IPS-20b (cell line): ENCODE measurements at regions not wholly inside any gene's neighbourhood (a gene's known extent, or its start where the extent isn't known, plus 50 kb on each side); places are given as distances from the start of the nearest gene placed in this dataset.
"Not testable (repeated sequence)": the region's sequence is repeated elsewhere in the genome, so short reads cannot be mapped to it uniquely, and the experiment has no call there.

Experiments
- H3K27ac ChIP-seq: one replicate; pipeline ENCODE4 v1.5.1; 2013; ENCODE audit warnings: low read length
- H3K27me3 ChIP-seq: 2 replicates; pipeline ENCODE4 v1.6.1; 2013; ENCODE audit warnings: mild to moderate bottlenecking, low read length, inconsistent platforms; ENCODE audit not compliant: insufficient read depth
- H3K36me3 ChIP-seq: 2 replicates; pipeline ENCODE4 v1.6.1; 2013; ENCODE audit warnings: low read depth, mild to moderate bottlenecking, inconsistent platforms, low read length, moderate library complexity; ENCODE audit not compliant: insufficient read depth
- H3K4me1 ChIP-seq: 2 replicates; pipeline ENCODE4 v1.6.1; 2013; ENCODE audit warnings: mild to moderate bottlenecking, control low read depth, inconsistent platforms, low read length, moderate library complexity; ENCODE audit not compliant: insufficient read depth
- H3K4me3 ChIP-seq: 2 replicates; pipeline ENCODE4 v1.5.1; 2013; ENCODE audit warnings: mild to moderate bottlenecking, low read length, inconsistent platforms
- H3K9ac ChIP-seq: 2 replicates; pipeline ENCODE4 v1.6.1; 2013; ENCODE audit warnings: low read depth, mild to moderate bottlenecking, inconsistent platforms, low read length, moderate library complexity
- H3K9me3 ChIP-seq: 2 replicates; pipeline ENCODE4 v1.6.1; 2013; ENCODE audit warnings: mild to moderate bottlenecking, low read depth, low read length, inconsistent platforms; ENCODE audit not compliant: insufficient read depth

DNA sequence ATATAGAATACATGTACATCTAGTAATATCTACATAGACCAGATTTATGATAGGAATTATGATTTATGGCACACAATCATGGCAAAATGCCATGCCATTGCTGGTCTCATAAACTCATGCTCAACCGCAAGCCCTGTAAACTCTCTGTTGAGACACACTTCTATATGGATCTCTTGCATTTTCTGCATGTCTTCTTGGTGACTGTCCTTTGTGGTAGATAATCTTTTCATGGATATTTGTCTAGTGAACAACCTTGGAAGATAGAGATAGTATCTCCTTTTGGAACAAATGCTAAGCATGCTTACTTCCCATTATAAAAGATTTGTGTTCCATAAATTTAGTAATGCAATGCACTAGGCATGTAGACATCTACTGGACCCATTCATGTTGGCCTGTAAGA is 328.0 kb downstream of the NAF1 start:
- Histone ChIP-seq H3K27ac (no peak overlapping the region), H3K9ac (no peak overlapping the region), H3K27me3 (no peaks in the 10 kb centered on the region), H3K36me3 (no peaks in the 10 kb centered on the region), H3K4me1 (no peaks in the 10 kb centered on the region), H3K4me3 (no peak overlapping the region), H3K9me3 (no peaks in the 10 kb centered on the region; the same call in 1 of the 2 replicates)

DNA sequence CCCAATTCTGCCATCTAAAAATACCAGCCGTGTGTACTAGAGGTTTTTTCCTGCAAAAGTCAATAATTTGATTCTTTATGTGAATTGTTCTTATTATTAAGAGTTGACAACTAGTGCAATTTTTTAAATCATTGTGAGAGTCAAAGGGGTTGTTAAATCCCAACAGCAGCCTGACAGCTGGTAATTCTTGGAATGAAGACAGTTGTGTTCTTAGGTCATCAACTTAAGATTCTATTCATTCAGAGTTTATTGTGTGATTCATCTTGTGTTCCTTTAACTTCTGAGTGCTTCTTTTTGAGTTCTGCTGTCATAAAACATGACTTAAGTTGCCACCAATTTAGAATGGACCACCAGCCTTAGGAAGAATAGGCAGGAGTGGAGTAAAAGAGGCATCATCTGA is 329.0 kb downstream of the NAF1 start:
- Histone ChIP-seq H3K36me3 (no peaks in the 10 kb centered on the region), H3K9ac (no peak overlapping the region), H3K4me1 (no peaks in the 10 kb centered on the region), H3K27me3 (no peaks in the 10 kb centered on the region), H3K27ac (no peak overlapping the region), H3K4me3 (no peak overlapping the region), H3K9me3 (no peaks in the 10 kb centered on the region; the same call in 1 of the 2 replicates)

DNA sequence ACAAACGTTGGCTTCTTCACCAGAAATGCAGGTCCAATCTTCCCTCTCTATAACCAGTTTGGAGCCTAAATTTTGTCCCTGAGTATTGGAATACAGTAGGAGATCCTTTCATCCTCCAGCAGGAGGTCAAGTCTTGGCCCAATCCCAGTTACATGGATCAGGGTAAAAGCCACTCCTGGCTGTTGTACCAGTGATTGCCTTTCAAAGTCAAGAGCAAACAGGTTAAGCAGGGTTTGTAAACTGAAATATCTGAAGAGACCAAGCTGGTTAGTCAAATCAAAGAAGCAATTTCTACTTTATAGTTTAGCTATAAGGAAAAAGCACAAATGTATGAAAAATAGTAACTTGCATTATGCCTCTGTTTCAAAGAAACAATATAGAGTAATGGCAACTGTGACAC is 329.4 kb downstream of the NAF1 start:
- Histone ChIP-seq H3K4me3 (no peak overlapping the region), H3K27me3 (no peaks in the 10 kb centered on the region), H3K27ac (no peak overlapping the region), H3K36me3 (no peaks in the 10 kb centered on the region), H3K9me3 (no peaks in the 10 kb centered on the region; the same call in 1 of the 2 replicates), H3K9ac (no peak overlapping the region), H3K4me1 (no peaks in the 10 kb centered on the region)

DNA sequence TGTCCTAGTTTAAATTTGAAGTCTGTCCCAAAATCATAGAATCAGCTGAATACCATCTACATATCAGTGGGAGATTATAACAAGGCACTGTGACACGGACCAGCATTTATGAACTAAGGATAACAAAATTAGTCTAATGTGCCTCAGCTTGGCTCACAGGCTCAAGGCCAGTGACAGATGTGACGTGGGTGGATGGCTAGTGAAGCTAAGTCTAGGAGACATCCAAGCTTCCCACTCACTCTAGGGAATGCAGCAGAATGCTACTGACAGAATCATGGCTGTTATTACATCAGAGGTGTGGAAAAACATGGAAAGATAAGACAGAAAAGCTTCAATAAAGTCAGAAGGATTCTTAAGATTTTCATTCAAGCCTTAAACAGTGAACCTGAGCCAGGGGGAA is 329.9 kb downstream of the NAF1 start:
- H3K27ac ChIP-seq, result no peak overlapping the region
- H3K4me3 ChIP-seq, result no peak overlapping the region
- no peaks in the 10 kb centered on the region; the same call in 1 of the 2 replicates for H3K9me3 ChIP-seq
- H3K27me3 ChIP-seq, result no peaks in the 10 kb centered on the region
- no peaks in the 10 kb centered on the region for H3K4me1 ChIP-seq
- no peaks in the 10 kb centered on the region for H3K36me3 ChIP-seq
- H3K9ac ChIP-seq, result no peak overlapping the region

DNA sequence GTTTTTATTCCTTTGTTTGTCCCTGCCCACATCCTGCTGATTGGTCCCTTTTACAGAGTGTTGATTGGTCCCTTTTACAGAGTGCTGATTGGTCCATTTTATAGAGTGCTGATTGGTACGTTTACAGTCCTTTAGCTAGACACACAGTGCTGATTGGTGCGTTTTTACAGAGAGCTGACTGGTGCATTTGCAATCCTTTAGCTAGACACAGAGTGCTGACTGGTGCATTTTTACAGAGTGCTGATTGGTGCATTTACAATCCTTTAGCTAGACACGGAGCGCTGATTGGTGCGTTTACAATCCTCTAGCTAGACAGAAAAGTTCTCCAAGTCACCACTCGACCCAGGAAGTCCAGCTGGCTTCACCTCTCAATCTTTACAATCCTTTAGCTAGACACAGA is 330.4 kb downstream of the NAF1 start:
- not testable (repeated sequence) for H3K27ac ChIP-seq, H3K9ac ChIP-seq, H3K4me1 ChIP-seq, H3K9me3 ChIP-seq, H3K36me3 ChIP-seq, H3K4me3 ChIP-seq, H3K27me3 ChIP-seq

DNA sequence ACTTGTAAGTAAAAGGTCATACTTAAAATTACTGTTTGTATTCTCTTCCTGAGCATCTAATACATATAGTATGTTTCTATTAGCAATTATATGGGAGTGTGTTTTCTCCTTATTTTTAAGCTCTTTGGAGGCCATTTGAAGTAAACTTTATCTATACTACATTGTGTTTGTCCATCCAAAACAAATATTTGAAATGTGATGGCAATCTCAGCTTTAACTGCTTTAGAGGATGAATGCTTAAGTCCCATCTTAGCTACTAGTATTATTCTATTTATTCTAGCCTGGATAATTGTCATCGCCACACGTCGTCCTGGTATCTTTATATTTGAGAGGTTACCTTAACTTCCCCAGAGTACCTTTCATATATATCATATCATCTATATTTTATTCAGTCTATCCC is 335.8 kb downstream of the NAF1 start:
- Histone ChIP-seq H3K36me3 (no peaks in the 10 kb centered on the region), H3K9ac (no peak overlapping the region), H3K27ac (no peak overlapping the region), H3K27me3 (no peaks in the 10 kb centered on the region), H3K9me3 (no peaks in the 10 kb centered on the region), H3K4me1 (no peaks in the 10 kb centered on the region), H3K4me3 (no peak overlapping the region)

DNA sequence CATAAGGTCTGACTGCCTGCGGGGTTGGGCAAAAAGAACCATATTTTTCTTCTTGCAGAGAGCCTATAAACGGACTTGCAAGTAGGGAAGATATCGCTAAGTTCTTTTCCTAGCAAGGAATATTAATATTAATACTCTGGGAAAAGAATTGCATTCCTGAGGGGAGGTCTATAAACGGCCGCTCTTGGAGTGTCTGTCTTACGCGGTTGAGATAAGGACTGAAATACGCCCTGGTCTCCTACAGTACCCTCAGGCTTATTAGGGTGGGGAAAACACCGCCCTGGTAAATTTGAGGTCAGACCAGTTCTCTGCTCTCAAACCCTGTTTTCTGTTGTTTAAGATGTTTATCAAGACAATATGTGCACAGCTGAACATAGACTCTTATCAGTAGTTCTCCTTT is 349.3 kb downstream of the NAF1 start:
- H3K27me3 ChIP-seq, H3K4me1 ChIP-seq, H3K9me3 ChIP-seq, H3K27ac ChIP-seq, H3K36me3 ChIP-seq, H3K4me3 ChIP-seq, H3K9ac ChIP-seq: not testable (repeated sequence)

DNA sequence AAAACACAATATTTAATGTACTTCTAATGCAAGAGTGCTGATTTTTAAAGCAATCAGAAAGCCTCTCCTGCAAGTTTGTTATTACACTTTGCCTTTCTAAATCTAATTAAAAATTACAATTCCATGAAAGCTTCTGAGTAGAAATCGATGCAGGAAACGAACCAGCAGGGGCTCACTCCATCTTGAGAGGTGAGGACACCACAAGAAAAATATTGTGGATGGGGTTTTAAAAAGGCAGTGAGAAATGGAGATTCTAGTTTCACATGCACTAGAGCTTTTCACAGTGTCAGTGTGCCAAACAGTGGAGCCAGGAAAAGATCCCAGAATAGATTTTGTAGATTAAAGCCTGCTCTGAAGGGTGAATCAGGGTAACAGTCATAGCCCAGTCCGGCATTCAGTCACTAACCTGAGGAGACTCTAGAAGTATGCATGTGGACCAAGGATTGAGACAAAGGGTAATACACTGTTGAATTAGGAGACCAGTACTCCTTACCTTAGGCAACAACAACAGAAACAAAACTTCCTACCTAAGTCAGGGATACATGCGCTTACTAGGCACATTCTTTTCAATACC is 362.3 kb downstream of the NAF1 start:
- H3K27me3 ChIP-seq, result no peaks in the 10 kb centered on the region
- H3K9ac ChIP-seq, result no peak overlapping the region
- no peak overlapping the region for H3K4me3 ChIP-seq
- H3K27ac ChIP-seq, result no peak overlapping the region
- no peaks in the 10 kb centered on the region for H3K4me1 ChIP-seq
- H3K36me3 ChIP-seq, result no peaks in the 10 kb centered on the region
- H3K9me3 ChIP-seq, result no peaks in the 10 kb centered on the region

DNA sequence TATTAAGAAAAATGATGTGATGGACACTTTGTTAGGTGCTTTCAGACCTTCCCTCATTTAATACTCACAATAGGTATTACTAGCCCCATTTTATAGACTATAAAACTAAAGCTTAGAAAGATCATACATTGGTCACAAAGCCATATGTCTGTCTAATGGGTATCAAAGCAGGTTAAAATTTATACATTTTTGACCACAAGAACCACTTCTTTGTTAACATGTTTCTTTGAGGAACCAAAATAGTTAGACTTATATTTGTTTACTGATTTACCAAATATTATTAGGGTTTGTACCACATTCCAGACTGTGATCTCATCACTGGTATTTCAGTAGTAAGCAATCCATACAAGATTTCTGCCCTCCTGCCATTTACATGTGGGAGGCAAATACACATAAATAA is 363.3 kb downstream of the NAF1 start:
- no peaks in the 10 kb centered on the region for H3K4me1 ChIP-seq

DNA sequence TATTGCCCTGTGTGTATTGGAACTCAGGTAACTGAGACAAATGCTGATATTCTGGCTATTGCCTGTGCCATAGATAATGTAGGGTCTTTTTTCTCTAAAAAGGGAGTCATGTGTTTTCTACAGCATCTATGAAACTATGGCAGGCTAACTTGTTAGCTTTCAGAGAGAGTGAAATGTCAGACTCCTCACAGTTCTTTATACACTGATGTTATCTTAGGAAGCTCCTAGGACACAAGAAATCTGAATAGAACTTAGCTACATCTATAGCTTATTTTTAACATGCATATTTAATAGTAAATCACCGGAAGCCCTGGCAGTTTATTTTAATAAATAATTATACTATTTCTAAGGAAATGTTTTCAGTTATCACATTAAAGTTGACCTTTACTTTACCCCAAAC is 369.6 kb downstream of the NAF1 start:
- H3K9me3 ChIP-seq, result no peaks in the 10 kb centered on the region
- H3K9ac ChIP-seq, result no peak overlapping the region
- no peak overlapping the region for H3K4me3 ChIP-seq
- no peaks in the 10 kb centered on the region for H3K36me3 ChIP-seq
- H3K27me3 ChIP-seq, result no peaks in the 10 kb centered on the region
- no peak overlapping the region for H3K27ac ChIP-seq
- no peaks in the 10 kb centered on the region for H3K4me1 ChIP-seq

More for the DNA sequence above, 363.3 kb downstream of the NAF1 start:
- Histone ChIP-seq H3K36me3 (no peaks in the 10 kb centered on the region), H3K27me3 (no peaks in the 10 kb centered on the region), H3K27ac (no peak overlapping the region), H3K4me3 (no peak overlapping the region), H3K9ac (no peak overlapping the region), H3K9me3 (no peaks in the 10 kb centered on the region)

DNA sequence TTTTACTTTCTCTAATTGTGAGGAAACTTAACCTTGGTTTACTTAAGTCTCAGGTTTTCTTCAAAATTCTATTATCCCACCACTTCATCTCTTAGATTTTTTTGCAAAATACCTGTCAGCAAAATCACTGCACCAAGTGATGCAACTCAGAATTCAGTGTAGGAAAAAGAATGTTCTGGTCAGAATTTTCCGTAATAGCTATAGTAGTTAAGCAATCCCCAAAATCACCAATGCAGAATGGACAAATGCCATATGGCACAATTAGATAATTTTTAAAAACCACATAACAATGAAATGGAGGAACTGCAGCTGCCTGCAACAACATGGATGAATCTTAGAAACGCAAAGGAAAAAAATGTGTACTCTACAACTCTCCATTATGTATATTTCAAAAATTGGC is 373.1 kb downstream of the NAF1 start:
- Histone ChIP-seq H3K9me3 (no peaks in the 10 kb centered on the region), H3K9ac (no peak overlapping the region), H3K4me3 (no peak overlapping the region), H3K27ac (no peak overlapping the region), H3K36me3 (no peaks in the 10 kb centered on the region), H3K27me3 (no peaks in the 10 kb centered on the region), H3K4me1 (no peaks in the 10 kb centered on the region)

DNA sequence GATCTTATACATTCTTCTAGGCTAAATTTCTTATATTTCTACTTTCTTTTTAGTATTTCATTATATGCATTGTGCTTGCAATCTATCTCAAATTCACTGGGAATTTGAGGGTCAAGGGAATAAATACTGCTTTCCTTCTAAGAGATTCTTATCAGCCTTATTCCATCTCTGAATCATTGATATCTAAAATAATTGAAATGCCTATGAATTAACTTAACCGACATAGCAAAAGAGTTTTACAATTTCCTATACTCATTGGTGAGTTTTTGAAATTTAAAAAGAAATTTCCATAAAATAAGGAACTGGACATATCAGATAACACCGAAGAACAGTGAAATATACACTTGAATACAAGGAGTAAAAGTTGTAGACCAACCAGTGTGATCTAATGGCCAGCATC is 373.7 kb downstream of the NAF1 start:
- H3K27ac ChIP-seq, result no peak overlapping the region
- no peak overlapping the region for H3K4me3 ChIP-seq
- H3K27me3 ChIP-seq, result no peaks in the 10 kb centered on the region
- no peaks in the 10 kb centered on the region for H3K36me3 ChIP-seq
- no peaks in the 10 kb centered on the region for H3K9me3 ChIP-seq
- H3K4me1 ChIP-seq, result no peaks in the 10 kb centered on the region
- H3K9ac ChIP-seq, result no peak overlapping the region

DNA sequence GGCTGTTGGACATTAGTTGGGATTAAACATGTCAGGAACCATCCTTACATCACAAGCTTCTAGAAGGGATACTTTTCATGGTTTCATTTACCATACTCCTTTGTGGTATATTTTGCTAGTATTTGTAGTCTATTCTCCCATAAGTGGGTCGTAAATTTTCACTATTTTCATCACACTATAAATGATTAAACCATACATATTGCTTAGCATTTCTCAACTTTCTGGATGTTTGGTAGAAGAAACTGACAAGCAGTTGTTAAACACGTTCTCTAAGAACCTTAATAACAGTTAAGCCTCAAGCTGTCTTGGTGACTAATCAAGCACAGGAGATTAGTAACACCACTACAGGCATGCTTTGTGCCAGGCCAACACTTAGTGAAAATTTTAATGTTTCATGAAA is 375.5 kb downstream of the NAF1 start:
- no peak overlapping the region for H3K9ac ChIP-seq
- H3K4me1 ChIP-seq, result no peaks in the 10 kb centered on the region
- no peaks in the 10 kb centered on the region for H3K9me3 ChIP-seq
- H3K36me3 ChIP-seq, result no peaks in the 10 kb centered on the region
- no peak overlapping the region for H3K27ac ChIP-seq
- no peaks in the 10 kb centered on the region for H3K27me3 ChIP-seq
- no peak overlapping the region for H3K4me3 ChIP-seq
